Adrenal gland (tissue), 5 donors: ENCODE measurements at regions not wholly inside any gene's neighbourhood (a gene's known extent, or its start where the extent isn't known, plus 50 kb on each side); places are given as distances from the start of the nearest gene placed in this dataset.

Experiments
- CTCF ChIP-seq, 6 experiments: fragments of 450-650 bp in 4 of 6; fragments of 200-600 bp in 2 of 6; sonication (generic) in 1 of 6; IDR thresholded peaks; 1 replicate in 5 of 6; 2 replicates in 1 of 6; pipeline versions ENCODE4 v1.5.1 to v1.8.0; 2016 to 2021; ENCODE audit warnings: antibody characterized with exemption in 6 of 6, mild to moderate bottlenecking in 2 of 6, moderate library complexity in 1 of 6
- POLR2A ChIP-seq, 2 donors: fragments of 450-650 bp; IDR thresholded peaks; one replicate each; pipeline ENCODE4 v1.6.1; 2017; ENCODE audit warnings: antibody characterized with exemption in 2 of 2, mild to moderate bottlenecking in 2 of 2, moderate library complexity in 1 of 2
- donor health status: DM: no; HTN: no; CAD: no.

- TF ChIP-seq CTCF (IDR thresholded peaks at IDR 0.05) (no peak), POLR2A (IDR thresholded peaks at IDR 0.05) (no peak)
Observed at GRCh38 chr9:87123830-87124229, 176.5 kb upstream of the GAS1 start.
